MM.1S (cell line): ENCODE measurements at regions not wholly inside any gene's neighbourhood (a gene's known extent, or its start where the extent isn't known, plus 50 kb on each side); places are given as distances from the start of the nearest gene placed in this dataset.

Experiments used
- EZH2 ChIP-seq: fragments of 300-600 bp; sonication (generic); optimal IDR thresholded peaks from 2 replicates; pipeline ENCODE3; 2017; ENCODE audit warnings: low read depth, mild to moderate bottlenecking, antibody characterized with exemption, low read length, mixed read lengths
- TF ChIP-seq, protein P1 (sequence below): fragments of 300-600 bp; sonication (generic); IDR thresholded peaks from 2 replicates; pipeline ENCODE4 v1.5.1; 2016; ENCODE audit warnings: antibody characterized with exemption, low read length, mixed read lengths

DNA sequence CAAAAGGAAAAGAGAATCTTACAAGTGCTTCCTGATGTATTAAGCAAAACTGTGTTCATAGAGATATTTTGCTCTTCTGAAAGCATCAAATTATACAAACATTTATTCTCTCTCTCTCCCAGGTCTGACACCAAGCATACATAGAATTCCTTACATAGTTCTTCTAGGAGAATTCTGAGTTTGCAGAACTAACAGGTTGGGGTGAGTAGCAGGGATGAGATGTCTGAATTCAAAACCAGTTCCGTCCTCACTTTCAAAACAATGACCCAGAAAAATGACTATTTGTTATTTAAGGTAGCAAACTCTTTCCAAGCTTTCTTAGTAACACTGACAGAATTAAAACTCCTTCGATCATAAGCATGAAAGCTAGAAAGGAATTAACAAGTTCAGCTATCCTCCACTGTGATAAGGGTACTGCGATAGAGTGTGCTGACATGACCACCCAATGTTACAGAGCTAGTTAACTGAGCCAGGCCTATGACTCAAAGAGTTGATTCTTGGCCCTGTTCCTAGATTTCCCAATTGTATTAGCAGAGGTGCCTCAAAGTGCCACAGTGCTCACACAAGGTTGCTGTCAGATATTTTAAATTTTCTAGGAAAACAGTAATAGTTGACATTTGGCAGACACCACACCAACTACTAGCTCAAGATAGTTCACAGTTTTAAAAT is 85.8 kb upstream of the SETBP1 start:
- TF ChIP-seq, protein P1, sequence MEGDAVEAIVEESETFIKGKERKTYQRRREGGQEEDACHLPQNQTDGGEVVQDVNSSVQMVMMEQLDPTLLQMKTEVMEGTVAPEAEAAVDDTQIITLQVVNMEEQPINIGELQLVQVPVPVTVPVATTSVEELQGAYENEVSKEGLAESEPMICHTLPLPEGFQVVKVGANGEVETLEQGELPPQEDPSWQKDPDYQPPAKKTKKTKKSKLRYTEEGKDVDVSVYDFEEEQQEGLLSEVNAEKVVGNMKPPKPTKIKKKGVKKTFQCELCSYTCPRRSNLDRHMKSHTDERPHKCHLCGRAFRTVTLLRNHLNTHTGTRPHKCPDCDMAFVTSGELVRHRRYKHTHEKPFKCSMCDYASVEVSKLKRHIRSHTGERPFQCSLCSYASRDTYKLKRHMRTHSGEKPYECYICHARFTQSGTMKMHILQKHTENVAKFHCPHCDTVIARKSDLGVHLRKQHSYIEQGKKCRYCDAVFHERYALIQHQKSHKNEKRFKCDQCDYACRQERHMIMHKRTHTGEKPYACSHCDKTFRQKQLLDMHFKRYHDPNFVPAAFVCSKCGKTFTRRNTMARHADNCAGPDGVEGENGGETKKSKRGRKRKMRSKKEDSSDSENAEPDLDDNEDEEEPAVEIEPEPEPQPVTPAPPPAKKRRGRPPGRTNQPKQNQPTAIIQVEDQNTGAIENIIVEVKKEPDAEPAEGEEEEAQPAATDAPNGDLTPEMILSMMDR = no peak
- TF ChIP-seq EZH2 = no peak
